ENCODE measurements at regions not wholly inside any gene's neighbourhood (a gene's known extent, or its start where the extent isn't known, plus 50 kb on each side); places are given as distances from the start of the nearest gene placed in this dataset.

DNA sequence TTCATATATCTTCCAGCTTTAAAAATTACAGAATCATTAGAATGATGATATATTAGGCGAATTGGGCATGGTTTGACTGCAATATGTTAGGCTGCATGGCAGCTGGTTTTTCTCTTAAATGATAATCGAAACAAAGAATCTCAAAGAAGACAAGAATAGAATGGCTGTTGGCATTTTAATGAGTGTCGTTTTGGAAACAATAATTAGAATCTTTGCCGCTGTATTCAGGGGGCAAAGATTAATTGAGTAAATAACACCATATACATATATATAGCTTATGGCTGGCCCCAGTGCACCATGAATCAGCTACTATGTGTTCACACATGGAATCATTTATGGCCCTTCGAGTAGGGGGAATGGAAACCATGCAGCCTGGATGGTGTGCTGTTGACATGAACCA, 216.2 kb downstream of the RNF144B start:
- TF ChIP-seq, protein P1, sequence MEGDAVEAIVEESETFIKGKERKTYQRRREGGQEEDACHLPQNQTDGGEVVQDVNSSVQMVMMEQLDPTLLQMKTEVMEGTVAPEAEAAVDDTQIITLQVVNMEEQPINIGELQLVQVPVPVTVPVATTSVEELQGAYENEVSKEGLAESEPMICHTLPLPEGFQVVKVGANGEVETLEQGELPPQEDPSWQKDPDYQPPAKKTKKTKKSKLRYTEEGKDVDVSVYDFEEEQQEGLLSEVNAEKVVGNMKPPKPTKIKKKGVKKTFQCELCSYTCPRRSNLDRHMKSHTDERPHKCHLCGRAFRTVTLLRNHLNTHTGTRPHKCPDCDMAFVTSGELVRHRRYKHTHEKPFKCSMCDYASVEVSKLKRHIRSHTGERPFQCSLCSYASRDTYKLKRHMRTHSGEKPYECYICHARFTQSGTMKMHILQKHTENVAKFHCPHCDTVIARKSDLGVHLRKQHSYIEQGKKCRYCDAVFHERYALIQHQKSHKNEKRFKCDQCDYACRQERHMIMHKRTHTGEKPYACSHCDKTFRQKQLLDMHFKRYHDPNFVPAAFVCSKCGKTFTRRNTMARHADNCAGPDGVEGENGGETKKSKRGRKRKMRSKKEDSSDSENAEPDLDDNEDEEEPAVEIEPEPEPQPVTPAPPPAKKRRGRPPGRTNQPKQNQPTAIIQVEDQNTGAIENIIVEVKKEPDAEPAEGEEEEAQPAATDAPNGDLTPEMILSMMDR (IDR thresholded peaks at IDR 0.05; ENCODE audit: extremely low read depth, missing control alignments), result no peak
- no peak for DNase-seq (ENCODE audit: low spot score)

DNA sequence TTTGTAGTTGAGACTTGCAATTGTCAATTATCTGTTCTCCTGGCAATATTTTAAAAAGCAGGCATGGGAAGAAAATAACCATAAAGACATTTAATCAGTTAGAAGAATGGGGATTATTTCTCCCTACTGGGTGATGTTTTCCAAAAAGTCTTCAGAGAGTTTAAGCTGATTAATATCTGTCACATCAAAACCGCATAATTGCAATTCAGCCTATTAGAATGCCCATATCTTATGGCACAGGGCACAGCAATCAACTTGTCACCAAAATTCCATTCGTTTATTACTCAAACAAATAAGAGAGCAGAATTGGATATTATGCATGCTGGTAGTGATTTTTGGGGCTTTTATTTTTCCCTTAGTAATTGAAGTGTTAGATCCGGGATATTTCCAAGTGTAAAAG, 218.7 kb downstream of the RNF144B start:
- no peak for DNase-seq (ENCODE audit: low spot score)
- TF ChIP-seq, protein P1 (IDR thresholded peaks at IDR 0.05; ENCODE audit: extremely low read depth, missing control alignments), result no peak

DNA sequence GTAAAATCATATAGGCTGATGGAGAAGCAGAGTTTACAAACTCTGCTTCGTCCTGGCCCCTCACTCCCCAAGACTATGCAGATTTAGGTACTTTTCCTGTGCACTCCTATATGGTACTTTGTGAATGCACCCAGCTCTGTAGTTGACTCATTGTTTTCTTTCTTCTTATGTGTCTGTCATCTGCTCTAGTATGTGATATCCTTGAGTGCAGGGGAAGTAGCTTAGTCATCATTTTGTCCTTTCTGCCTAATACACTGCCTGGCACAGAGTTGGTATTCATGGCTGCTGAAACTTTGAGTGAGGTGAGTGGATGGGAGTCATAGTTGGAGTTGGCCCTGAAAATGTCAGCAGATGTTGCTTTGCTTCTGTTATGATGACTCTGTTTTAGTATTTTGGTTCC, 222.6 kb downstream of the RNF144B start:
- DNase-seq (ENCODE audit: low spot score), result no peak
- TF ChIP-seq, protein P1 (IDR thresholded peaks at IDR 0.05; ENCODE audit: extremely low read depth, missing control alignments), result no peak

DNA sequence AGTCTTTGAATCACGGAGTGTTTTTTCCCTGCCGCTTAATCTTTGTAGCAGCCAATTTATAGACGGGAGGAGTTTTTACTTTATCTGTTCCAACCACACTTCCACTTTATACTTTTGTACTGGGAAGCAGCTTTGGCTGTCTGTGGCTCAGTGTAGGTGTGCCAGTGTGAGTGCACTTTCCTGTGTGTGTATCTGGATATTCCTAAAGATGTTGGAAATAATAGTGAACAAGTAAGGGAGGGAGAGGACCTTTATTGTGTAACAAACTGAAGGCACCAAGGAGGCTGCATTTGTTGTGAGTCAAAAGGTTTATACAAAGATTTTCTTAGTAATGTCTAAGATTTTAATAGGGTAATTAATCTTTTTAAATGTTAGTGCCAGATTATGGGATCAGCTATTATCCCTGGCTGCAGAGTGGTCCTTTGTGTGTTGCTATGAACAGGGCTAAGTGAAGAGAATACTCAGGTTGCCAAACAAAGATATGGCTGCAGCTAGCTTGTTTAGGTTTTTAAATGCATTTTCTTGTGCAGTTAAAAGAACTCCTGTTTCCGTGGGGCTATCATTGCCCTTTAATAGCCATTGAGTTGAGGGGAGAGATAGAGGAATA, 226.3 kb downstream of the RNF144B start:
- TF ChIP-seq, protein P1 (IDR thresholded peaks at IDR 0.05; ENCODE audit: extremely low read depth, missing control alignments), result no peak
- no peak for DNase-seq (ENCODE audit: low spot score)

DNA sequence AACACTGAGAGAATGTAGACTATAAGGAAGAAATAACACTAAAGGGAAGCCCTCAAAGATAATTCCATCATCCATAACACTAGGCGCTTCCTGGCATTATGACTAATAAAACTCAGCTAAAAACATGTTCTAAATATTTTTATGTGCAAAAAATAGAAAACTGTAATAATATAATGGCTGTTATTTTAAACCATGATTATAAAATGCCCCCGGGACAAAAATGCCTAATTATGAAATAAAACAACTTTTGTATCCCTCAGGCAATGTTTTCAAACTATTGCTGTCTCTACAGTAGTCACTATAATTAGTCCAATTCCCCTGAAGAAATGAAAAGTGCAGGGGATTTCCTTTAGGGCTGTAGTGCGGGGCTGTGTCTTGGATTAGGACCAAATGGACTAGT, 242.4 kb downstream of the RNF144B start:
- TF ChIP-seq, protein P1 (IDR thresholded peaks at IDR 0.05; ENCODE audit: extremely low read depth, missing control alignments), result no peak
- DNase-seq (ENCODE audit: low spot score), result no peak

DNA sequence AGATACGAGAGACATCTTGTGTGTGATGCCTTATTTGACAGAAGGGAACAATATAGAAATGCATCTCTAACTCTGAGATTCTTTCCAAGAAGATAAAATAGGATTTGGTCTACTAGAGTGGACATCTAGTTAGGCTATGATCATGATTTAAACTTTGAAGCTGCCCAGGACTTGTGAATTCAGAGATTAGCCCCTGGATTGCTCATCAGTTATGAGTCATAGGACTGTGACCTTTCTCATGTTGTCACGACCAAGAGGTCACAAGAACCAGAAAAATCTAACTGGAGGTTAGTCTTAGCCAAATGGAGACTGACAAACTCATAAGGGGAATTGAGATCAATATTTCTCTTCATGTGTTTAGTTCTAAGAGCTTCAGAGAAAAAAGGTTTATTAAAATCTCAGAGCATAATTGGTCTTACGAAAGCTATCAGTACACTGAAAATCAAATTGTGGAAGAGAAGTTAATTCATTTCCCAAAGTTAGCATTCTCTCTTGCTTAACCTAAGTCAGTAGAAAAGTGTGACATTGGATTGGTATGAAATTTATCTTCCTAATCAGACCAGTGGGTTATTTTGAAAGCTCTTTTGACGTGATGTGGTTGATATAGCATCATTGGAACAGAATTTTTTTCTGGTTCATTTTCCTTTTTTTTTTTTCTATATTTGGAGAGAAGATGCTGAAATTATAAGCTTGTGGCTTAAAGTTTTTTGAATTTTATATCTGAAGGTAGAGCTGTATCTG, 245.7 kb downstream of the RNF144B start:
- DNase-seq (ENCODE audit: low spot score), result no peak

DNA sequence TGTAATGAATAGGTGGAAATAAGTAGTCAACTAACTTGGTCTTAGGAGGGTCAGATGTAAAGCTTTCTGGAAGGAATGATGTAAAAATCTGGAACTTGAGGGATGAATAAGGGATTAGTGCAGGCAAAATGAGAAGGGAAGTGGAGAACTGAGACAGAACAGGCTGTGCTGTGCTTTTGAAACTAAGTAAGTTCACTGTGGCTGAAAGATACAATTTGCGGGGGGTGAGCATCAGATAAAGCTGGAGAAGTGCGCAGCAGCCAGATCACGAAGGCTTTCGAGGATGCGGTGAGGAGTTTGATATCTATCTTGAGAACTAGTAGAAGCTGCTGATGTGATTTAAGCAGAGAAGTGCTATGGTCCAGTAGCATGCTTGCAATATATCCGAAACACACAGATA, 247.8 kb downstream of the RNF144B start:
- DNase-seq (ENCODE audit: low spot score), result no peak
- TF ChIP-seq, protein P1 (IDR thresholded peaks at IDR 0.05; ENCODE audit: extremely low read depth, missing control alignments), result no peak

More for the DNA sequence above, 245.7 kb downstream of the RNF144B start:
- TF ChIP-seq, protein P1 (IDR thresholded peaks at IDR 0.05; ENCODE audit: extremely low read depth, missing control alignments), result no peak

Measured in GM20000 (cell line).